Activated naive CD4-positive, alpha-beta T cell treated with anti-CD3 and anti-CD28 coated beads for 36 hours (primary cell): ENCODE measurements at regions not wholly inside any gene's neighbourhood (a gene's known extent, or its start where the extent isn't known, plus 50 kb on each side); places are given as distances from the start of the nearest gene placed in this dataset.
"Not testable (repeated sequence)": the region's sequence is repeated elsewhere in the genome, so short reads cannot be mapped to it uniquely, and the experiment has no call there.

Experiments
- CTCF ChIA-PET: fragments of 350-600 bp; sonication (Branson Sonifier 250); formaldehyde crosslinking; loops from one replicate; lab custom pipeline; 2021; ENCODE audit warnings: antibody characterized with exemption; lab: Charles Lee
- DNase-seq: peaks from one replicate; pipeline ENCODE4 v3.0.0-alpha.2; 2020
- H3K27ac Mint-ChIP-seq: one replicate; pipeline ENCODE4 v1.8.0; 2021; ENCODE audit warnings: mild to moderate bottlenecking, mixed read lengths
- H3K27me3 Mint-ChIP-seq: one replicate; pipeline ENCODE4 v1.8.0; 2021; ENCODE audit warnings: low read depth, mixed read lengths
- H3K36me3 Mint-ChIP-seq: one replicate; pipeline ENCODE4 v1.8.0; 2021; ENCODE audit warnings: low read depth, mixed read lengths
- H3K4me1 Mint-ChIP-seq: one replicate; pipeline ENCODE4 v1.8.0; 2021; ENCODE audit warnings: low read depth, mixed read lengths
- H3K4me3 Mint-ChIP-seq: one replicate; pipeline ENCODE4 v1.8.0; 2021; ENCODE audit warnings: mild to moderate bottlenecking, moderate library complexity, mixed read lengths
- H3K9me3 Mint-ChIP-seq: one replicate; pipeline ENCODE4 v1.8.0; 2021; ENCODE audit warnings: mixed read lengths
- intact Hi-C: fragments of 100-400 bp; cut with micrococcal nuclease; formaldehyde crosslinking; loops from one replicate; pipeline ENCODE4 v1.15.1; 2023

- Mint-ChIP-seq H3K27me3 (peaks cover 8% of the 10 kb centered on the region), H3K9me3 (no peaks in the 10 kb centered on the region), H3K4me3 (no peak overlapping the region), H3K27ac (no peak overlapping the region), H3K4me1 (no peaks in the 10 kb centered on the region), H3K36me3 (no peaks in the 10 kb centered on the region)
- DNase-seq, result no peak
- intact Hi-C loops, result no loop called here
- CTCF ChIA-PET, result no interaction called here
Observed at GRCh38 chr15:57792724-57793449, 86.4 kb downstream of the POLR2M start.

GRCh38 chr15:57795261-57795660, 88.7 kb downstream of the POLR2M start:
- Mint-ChIP-seq H3K4me1 (no peaks in the 10 kb centered on the region), H3K27ac (no peak overlapping the region), H3K36me3 (no peaks in the 10 kb centered on the region), H3K27me3 (peaks cover 3% of the 10 kb centered on the region), H3K9me3 (no peaks in the 10 kb centered on the region), H3K4me3 (no peak overlapping the region)
- CTCF ChIA-PET, result no interaction called here
- intact Hi-C loops, result no loop called here
- DNase-seq, result no peak

- Mint-ChIP-seq H3K4me3 (no peak overlapping the region), H3K36me3 (no peaks in the 10 kb centered on the region), H3K27ac (no peak overlapping the region), H3K9me3 (no peaks in the 10 kb centered on the region), H3K4me1 (no peaks in the 10 kb centered on the region), H3K27me3 (peaks cover 3% of the 10 kb centered on the region)
- CTCF ChIA-PET, result no interaction called here
- intact Hi-C loops, result no loop called here
- no peak for DNase-seq
Observed at GRCh38 chr15:57796146-57796545, 89.6 kb downstream of the POLR2M start.

- Mint-ChIP-seq H3K4me3 (no peak overlapping the region), H3K4me1 (no peaks in the 10 kb centered on the region), H3K27me3 (peaks cover 3% of the 10 kb centered on the region), H3K9me3 (no peaks in the 10 kb centered on the region), H3K27ac (no peak overlapping the region), H3K36me3 (no peaks in the 10 kb centered on the region)
- intact Hi-C loops, result no loop called here
- CTCF ChIA-PET, result no interaction called here
- DNase-seq, result no peak
Observed at GRCh38 chr15:57797110-57797509, 90.6 kb downstream of the POLR2M start.

GRCh38 chr15:57797568-57798267, 91.2 kb downstream of the POLR2M start:
- CTCF ChIA-PET, result interaction anchor here (1.6 kb wide), 1 partner anchor 66 kb away, joined by 5 read pairs; no protein-coding TSS in a partner anchor
- no peaks in the 10 kb centered on the region for H3K9me3 Mint-ChIP-seq
- H3K27ac Mint-ChIP-seq, result no peak overlapping the region
- no peaks in the 10 kb centered on the region for H3K4me1 Mint-ChIP-seq
- H3K4me3 Mint-ChIP-seq, result no peak overlapping the region
- H3K27me3 Mint-ChIP-seq, result peaks cover 3% of the 10 kb centered on the region
- no peaks in the 10 kb centered on the region for H3K36me3 Mint-ChIP-seq
- DNase-seq, result no peak
- intact Hi-C loops, result no loop called here

- Mint-ChIP-seq H3K36me3 (no peaks in the 10 kb centered on the region), H3K27ac (no peak overlapping the region), H3K27me3 (peaks cover 2% of the 10 kb centered on the region), H3K9me3 (no peaks in the 10 kb centered on the region), H3K4me3 (no peak overlapping the region), H3K4me1 (no peaks in the 10 kb centered on the region)
- CTCF ChIA-PET, result no interaction called here
- DNase-seq, result no peak
- intact Hi-C loops, result no loop called here
Observed at GRCh38 chr15:57806003-57806402, 99.5 kb downstream of the POLR2M start.

GRCh38 chr15:57809285-57809684, 102.8 kb downstream of the POLR2M start:
- CTCF ChIA-PET, H3K4me1 Mint-ChIP-seq, H3K4me3 Mint-ChIP-seq, DNase-seq, H3K27me3 Mint-ChIP-seq, H3K9me3 Mint-ChIP-seq, intact Hi-C loops, H3K27ac Mint-ChIP-seq, H3K36me3 Mint-ChIP-seq: not testable (repeated sequence)

GRCh38 chr15:57816599-57816998, 110.1 kb downstream of the POLR2M start:
- intact Hi-C loops, result no loop called here
- DNase-seq, result no peak
- H3K27ac Mint-ChIP-seq, result no peak overlapping the region
- peaks cover 15% of the 10 kb centered on the region for H3K27me3 Mint-ChIP-seq
- no peaks in the 10 kb centered on the region for H3K9me3 Mint-ChIP-seq
- CTCF ChIA-PET, result interaction anchor here (1.6 kb wide), 1 partner anchor 45 kb away, joined by 3 read pairs; no protein-coding TSS in a partner anchor
- no peaks in the 10 kb centered on the region for H3K36me3 Mint-ChIP-seq
- no peaks in the 10 kb centered on the region for H3K4me1 Mint-ChIP-seq
- no peak overlapping the region for H3K4me3 Mint-ChIP-seq

GRCh38 chr15:57819646-57820045, 113.1 kb downstream of the POLR2M start:
- H3K4me1 Mint-ChIP-seq, result no peaks in the 10 kb centered on the region
- no peak overlapping the region for H3K4me3 Mint-ChIP-seq
- no peak overlapping the region for H3K27ac Mint-ChIP-seq
- H3K27me3 Mint-ChIP-seq, result peaks cover 17% of the 10 kb centered on the region
- no peaks in the 10 kb centered on the region for H3K36me3 Mint-ChIP-seq
- DNase-seq, result no peak
- H3K9me3 Mint-ChIP-seq, result no peaks in the 10 kb centered on the region
- intact Hi-C loops, result no loop called here
- CTCF ChIA-PET, result no interaction called here

GRCh38 chr15:57820119-57820518, 113.6 kb downstream of the POLR2M start:
- no peak for DNase-seq
- peaks cover 17% of the 10 kb centered on the region for H3K27me3 Mint-ChIP-seq
- H3K4me3 Mint-ChIP-seq, result no peak overlapping the region
- no peaks in the 10 kb centered on the region for H3K4me1 Mint-ChIP-seq
- intact Hi-C loops, result no loop called here
- H3K36me3 Mint-ChIP-seq, result no peaks in the 10 kb centered on the region
- CTCF ChIA-PET, result no interaction called here
- no peak overlapping the region for H3K27ac Mint-ChIP-seq
- H3K9me3 Mint-ChIP-seq, result no peaks in the 10 kb centered on the region

- CTCF ChIA-PET, result no interaction called here
Observed at GRCh38 chr15:57821826-57822225, 115.3 kb downstream of the POLR2M start.

GRCh38 chr15:57823325-57823882, 116.9 kb downstream of the POLR2M start:
- CTCF ChIA-PET, result no interaction called here
- Mint-ChIP-seq H3K36me3 (no peaks in the 10 kb centered on the region), H3K27me3 (peaks cover 14% of the 10 kb centered on the region), H3K27ac (no peak overlapping the region), H3K4me3 (no peak overlapping the region), H3K4me1 (no peaks in the 10 kb centered on the region), H3K9me3 (no peaks in the 10 kb centered on the region)
- no peak for DNase-seq
- intact Hi-C loops, result no loop called here

More at GRCh38 chr15:57821826-57822225, 115.3 kb downstream of the POLR2M start:
- no peak overlapping the region for H3K27ac Mint-ChIP-seq
- H3K36me3 Mint-ChIP-seq, result no peaks in the 10 kb centered on the region
- no peaks in the 10 kb centered on the region for H3K4me1 Mint-ChIP-seq
- intact Hi-C loops, result no loop called here
- no peaks in the 10 kb centered on the region for H3K9me3 Mint-ChIP-seq
- DNase-seq, result no peak
- H3K27me3 Mint-ChIP-seq, result peaks cover 13% of the 10 kb centered on the region
- no peak overlapping the region for H3K4me3 Mint-ChIP-seq

GRCh38 chr15:57824186-57824585, 117.7 kb downstream of the POLR2M start:
- no peak for DNase-seq
- no peaks in the 10 kb centered on the region for H3K36me3 Mint-ChIP-seq
- no peaks in the 10 kb centered on the region for H3K4me1 Mint-ChIP-seq
- H3K27me3 Mint-ChIP-seq, result peaks cover 21% of the 10 kb centered on the region
- no peaks in the 10 kb centered on the region for H3K9me3 Mint-ChIP-seq
- no peak overlapping the region for H3K4me3 Mint-ChIP-seq
- H3K27ac Mint-ChIP-seq, result no peak overlapping the region
- intact Hi-C loops, result no loop called here
- CTCF ChIA-PET, result no interaction called here
